Right renal cortex interstitium (tissue), 3 donors: ENCODE measurements at regions not wholly inside any gene's neighbourhood (a gene's known extent, or its start where the extent isn't known, plus 50 kb on each side); places are given as distances from the start of the nearest gene placed in this dataset.
A peak's percentile ranks its signal among the peaks of the same experiment; 100 is the strongest.
"Not testable (repeated sequence)": the region's sequence is repeated elsewhere in the genome, so short reads cannot be mapped to it uniquely, and the experiment has no call there.

Experiments used
- DNase-seq, 3 donors: peaks; one replicate each; pipeline ENCODE4 v3.0.0-alpha.2; 2013; ENCODE audit warnings: low read depth in 3 of 3, low spot score in 2 of 3

DNA sequence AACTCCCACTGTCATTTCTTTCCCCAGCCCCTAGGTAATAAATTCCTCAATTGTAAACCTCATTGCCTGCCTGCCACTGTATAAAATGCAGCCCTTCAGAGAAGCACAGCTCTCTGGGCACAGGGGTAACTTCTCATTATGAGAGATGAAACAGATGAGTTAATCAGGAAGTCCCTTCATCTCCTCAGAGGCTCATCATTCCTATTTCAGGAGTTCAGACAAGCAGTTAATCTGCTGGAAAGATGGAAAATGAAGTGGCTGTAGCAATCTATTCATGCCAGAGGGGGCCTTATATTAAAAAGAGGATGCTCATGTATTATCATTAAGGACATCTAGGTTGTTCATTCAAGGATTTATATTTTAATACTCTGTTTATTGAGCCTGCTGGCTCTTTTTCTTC, 519.5 kb upstream of the LMCD1 start:
- no peak for DNase-seq

DNA sequence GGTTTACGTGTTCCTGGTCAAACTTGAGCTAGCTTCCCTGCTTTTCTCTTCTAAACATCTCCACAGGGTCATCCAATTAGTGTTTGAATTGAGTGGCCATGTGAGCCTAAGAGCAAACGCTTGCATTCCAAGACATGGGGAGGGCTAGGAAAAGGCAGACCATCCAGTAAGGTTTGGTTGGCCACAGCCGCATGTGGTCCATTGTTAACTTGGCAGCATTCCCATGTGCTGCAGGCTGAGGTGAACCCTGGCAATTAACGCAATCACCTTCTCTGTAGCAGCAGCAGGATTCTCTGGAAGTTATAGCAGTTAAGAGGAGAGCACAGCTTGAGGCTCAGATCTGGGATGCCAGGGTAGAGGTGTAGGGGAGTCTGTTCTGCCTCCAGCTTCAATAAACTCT, 502.2 kb upstream of the LMCD1 start:
- no peak for DNase-seq

- no peak for DNase-seq
Observed at GRCh38 chr3:8001307-8001706, 500.3 kb upstream of the LMCD1 start.

DNA sequence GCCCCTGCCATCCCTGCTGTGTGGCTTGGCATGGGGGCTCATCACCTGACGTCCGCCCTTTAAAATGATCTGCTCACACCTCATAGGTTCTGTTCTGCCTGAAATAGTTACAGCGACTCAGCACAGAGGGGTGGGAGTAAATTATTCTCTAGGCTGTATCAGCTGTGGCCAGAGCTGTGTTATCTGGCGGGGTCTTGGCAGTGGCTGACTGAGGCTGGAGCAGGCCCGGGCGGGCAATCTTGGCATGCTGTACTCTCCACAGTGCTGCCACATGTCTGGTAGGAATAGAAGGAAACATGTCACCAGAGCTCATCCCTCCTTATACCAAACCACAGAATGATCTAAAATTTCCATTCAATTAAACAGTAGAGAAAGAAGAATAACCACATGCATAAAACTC, 499.9 kb upstream of the LMCD1 start:
- no peak for DNase-seq

DNA sequence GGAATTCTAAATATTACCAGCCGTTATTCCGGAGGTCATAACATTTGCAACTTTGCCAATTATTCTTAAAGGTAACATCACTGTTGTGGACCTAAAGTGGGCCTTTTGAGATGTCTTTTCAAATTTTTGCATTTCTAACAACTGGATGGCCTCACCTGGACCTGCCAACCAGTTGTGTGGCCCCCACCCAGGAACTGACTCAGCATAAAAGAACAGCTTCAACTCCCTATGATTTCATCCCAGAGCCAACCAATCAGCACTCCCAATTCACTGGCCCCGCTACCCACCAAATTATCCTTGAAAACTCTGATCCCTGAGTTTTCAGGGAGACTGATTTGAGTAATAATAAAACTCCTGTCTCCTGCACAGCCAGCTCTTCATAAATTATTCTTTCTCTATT, 489.7 kb upstream of the LMCD1 start:
- DNase-seq, result no peak

DNA sequence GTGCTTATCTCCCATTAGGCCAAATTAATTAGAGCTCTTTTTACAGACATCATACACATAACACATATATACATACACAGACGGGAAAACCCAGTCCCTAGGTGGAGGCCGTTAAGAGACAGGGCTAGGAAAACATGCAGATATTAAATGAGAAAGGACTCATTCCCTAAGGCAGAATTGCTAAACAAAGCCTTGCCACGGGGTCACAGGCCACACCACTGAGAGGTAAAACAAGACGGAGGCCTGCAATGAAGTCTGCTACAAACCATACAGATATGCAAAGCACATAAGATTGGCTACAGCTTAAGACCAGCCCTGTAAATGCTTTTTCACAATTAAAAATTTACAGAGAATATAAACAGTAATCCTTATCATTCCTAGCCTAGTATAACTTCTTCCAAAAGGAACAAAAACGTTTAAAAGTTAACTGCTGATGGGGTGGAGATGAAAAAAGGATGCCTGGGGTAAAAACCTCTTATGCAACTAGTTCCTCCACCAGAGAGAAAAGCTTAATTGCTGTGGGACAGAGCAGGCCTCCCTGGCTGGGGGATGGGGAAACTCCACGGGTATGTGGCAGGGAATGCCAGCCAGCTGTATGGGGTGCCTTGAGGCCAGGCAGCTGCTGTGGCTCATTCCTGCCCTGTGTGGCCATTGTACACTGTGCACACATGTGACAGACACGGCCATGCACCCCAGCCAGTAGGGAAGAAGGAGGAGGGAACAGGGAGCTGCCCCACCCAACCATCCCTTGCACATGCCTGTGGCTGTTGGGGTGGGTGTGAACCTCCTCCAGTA, 481.4 kb upstream of the LMCD1 start:
- DNase-seq, result no peak

GRCh38 chr3:8027954-8028353, 473.7 kb upstream of the LMCD1 start:
- DNase-seq, result no peak

DNA sequence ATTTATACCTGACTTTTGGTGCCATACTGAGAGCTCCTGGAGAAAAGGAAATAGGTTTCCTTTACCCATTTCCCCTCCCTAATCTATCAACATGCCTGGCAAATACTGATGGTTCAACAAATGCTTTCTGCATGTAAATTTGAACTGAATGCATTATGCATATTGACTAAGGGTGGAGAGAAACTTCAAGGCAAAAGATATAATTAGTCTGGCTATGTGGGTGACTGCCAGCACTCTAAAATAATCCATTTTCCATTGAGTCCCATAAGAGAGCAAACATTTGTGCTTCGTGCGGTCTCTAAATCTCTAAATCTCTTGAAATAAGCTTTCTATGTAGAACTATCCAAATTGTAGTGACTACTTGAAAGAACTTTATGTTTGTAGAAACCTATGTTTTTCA, 451.3 kb upstream of the LMCD1 start:
- DNase-seq, result no peak

GRCh38 chr3:8052659-8053058, 449.0 kb upstream of the LMCD1 start:
- no peak for DNase-seq

DNA sequence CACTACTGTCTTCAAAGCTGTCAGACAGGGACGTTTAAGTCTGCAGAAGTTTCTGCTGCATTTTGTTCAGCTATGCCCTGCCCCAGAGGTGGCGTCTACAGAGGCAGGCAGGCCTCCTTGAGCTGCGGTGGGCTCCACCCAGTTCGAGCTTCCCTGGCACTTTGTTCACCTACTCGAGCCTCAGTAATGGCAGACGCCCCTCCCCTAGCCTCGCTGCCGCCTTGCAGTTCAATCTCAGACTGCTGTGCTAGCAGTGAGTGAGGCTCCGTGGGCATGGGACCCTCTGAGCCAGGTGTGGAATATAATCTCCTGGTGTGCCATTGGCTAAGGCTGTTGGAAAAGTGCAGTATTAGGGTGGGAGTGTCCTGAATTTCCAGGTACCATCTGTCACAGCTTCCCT, 433.5 kb upstream of the LMCD1 start:
- DNase-seq, result not testable (repeated sequence)

GRCh38 chr3:8069471-8069870, 432.2 kb upstream of the LMCD1 start:
- DNase-seq, result no peak

DNA sequence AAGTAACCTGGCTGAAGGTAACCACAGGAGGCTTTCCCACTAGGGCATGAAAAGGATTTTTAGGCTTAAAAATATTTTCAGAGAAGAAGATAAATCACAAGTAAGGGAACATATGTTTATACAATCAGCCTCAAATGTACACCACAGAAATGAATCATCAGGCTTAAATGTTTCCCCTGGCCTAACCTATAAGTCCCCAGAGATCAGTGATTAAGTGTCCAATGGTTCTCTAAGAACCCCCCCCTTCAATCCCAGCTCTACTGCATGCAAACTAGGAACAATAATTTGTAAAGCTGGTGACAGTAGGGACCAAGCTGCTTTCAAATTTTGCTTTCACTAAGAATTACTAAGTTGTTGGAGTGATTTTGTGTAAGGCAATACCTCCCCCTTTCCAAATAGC, 431.6 kb upstream of the LMCD1 start:
- DNase-seq, result peak in 1 of 3 donors; percentile 25

DNA sequence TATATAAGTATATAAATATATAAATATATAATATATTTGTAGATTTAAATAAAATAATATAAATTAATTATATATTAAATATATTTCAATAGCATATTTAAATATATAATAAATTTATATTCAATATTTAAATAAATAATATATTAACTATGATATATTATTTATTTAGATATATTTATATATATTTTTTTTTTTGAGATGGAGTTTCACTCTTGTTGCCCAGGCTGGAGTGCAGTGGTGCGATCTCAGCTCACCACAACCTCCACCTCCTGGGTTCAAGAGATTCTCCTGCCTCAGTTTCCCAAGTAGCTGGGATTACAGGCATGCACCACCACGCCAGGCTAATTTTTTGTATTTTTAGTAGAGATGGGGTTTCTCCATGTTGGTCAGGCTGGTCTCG, 426.9 kb upstream of the LMCD1 start:
- DNase-seq, result not testable (repeated sequence)

DNA sequence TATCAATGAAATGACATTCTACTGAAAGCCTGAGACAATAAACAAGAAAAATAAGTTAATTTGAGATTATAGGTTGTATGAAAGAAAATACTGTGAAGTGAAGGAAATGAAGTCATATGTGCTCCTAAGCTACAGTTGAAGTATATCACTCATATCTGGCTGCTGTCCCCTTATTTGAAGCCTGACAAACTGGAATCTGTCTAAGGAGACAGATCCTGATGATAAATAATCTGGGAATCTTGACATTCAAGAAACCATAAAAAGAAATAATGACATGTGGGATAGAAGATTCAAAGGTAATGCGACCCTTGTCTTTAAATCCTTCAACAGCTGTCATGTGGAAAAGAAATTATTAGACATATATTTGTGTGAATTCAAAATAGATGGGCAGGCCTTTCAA, 424.5 kb upstream of the LMCD1 start:
- DNase-seq, result no peak

DNA sequence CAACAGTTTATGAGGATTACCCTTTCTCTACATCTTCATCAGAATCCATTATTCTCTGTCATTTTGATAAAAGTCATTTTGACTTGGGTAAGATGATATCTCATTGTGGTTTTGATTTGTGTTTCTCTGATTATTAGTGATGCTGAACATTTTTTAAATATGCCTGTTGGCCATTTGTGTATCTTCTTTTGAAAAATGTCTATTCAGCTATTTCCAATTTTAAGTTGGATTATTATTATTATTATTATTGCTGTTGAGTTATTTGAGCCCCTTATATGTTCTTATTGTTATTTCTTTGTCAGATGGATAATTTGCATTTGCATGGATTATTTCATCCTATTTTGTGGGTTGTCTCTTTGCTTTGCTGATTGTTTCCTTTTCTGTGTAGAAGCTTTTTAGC, 421.2 kb upstream of the LMCD1 start:
- DNase-seq, result no peak

GRCh38 chr3:8085498-8085897, 416.1 kb upstream of the LMCD1 start:
- DNase-seq, result no peak

- DNase-seq, result peak in 1 of 3 donors; percentile 25
Observed at GRCh38 chr3:8087951-8088350, 413.7 kb upstream of the LMCD1 start.

- DNase-seq, result no peak
Observed at GRCh38 chr3:8094415-8094814, 407.2 kb upstream of the LMCD1 start.

- DNase-seq, result no peak
Observed at GRCh38 chr3:8095724-8096123, 405.9 kb upstream of the LMCD1 start.

DNA sequence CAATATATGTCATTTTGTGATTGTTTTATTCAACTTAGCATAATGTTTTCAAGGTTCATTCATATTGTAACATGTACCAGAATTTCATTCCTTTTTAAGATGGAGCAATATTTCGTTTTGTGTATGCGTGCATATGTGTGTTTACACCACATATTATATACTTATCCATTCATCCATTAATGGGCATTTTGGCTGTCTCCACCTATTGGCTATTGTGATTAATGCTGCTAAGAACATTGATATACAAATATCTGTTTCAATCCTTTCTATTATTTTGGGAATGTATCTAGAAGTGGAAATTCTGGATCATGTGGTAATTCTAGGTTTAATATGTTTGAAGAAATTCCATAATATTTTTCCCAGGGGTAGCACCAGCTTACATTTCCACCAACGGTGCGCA, 403.9 kb upstream of the LMCD1 start:
- DNase-seq, result no peak

DNA sequence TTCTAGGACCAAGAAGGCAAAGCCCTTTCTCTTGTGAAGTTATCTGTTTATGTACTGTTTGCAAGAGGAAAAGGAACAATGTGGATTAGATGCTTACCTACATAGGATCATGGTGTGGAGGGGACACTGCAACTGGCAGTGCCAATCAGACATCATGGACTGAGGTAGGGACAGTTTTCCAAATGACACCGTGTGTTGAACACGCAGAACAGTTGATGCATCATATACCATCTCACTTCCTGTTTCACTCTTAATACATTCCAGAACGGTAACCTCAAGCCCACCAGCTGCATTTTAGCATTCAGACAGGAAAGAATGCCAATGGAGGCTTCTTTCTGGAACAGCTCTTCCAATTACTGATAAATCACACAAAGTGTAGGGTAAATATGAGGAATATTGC, 397.7 kb upstream of the LMCD1 start:
- DNase-seq, result no peak

DNA sequence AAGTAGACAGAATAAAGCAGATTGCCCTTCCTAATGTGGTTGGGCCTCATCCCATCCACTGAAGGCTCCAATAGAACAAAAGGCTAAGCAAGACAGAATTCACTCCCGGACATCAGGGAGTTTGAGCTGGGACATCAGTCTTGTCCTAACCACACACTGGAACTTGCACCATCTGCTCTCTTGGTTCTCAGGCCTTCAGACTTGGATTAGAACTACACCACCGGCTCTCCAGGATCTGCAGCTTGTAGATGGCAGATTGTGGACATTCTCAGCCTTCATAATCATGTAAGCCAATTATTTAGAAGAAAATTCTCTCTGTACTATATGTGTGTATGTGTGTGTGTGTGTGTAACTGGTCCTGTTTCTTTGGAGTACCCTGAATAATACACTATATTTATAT, 394.7 kb upstream of the LMCD1 start:
- no peak for DNase-seq
